Fibroblast of mammary gland (primary cell): ENCODE measurements at regions not wholly inside any gene's neighbourhood (a gene's known extent, or its start where the extent isn't known, plus 50 kb on each side); places are given as distances from the start of the nearest gene placed in this dataset.
"Not testable (repeated sequence)": the region's sequence is repeated elsewhere in the genome, so short reads cannot be mapped to it uniquely, and the experiment has no call there.

Experiments
- DNase-seq: peaks from one replicate; pipeline ENCODE4 v3.0.0-alpha.2; 2010; ENCODE audit warnings: low read depth
- H3K4me3 ChIP-seq: 2 replicates; pipeline ENCODE4 v1.5.1; 2011; ENCODE audit warnings: low read depth, mild to moderate bottlenecking, low read length, moderate library complexity; ENCODE audit not compliant: control insufficient read depth
- CTCF ChIP-seq: conservative IDR thresholded peaks from 2 replicates; pipeline ENCODE4 v1.5.1; 2011; ENCODE audit warnings: low read depth, low read length, inconsistent platforms; ENCODE audit not compliant: control insufficient read depth, insufficient read depth

DNA sequence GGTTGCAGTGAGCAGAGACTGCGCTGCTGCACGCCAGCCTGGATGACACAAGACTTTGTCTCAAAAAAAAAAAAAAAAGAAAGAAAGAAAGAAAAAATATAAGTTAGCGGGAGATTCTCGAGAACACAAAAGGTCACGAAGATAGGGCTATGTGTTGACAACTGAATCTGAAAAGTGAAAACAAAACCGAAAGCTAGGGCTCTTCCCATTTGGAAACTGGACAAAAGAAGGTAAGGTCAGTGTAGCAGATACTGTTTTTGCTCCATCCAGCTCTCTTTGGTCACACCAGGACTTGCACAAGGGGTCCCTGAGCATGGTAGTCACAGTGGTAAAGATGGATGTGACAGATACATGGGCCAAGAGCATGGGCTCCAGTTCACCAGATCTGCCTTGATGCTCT is 60.4 kb upstream of the MAP10 start:
- no peak overlapping the region for H3K4me3 ChIP-seq
- DNase-seq = no peak
- TF ChIP-seq CTCF = no peak

DNA sequence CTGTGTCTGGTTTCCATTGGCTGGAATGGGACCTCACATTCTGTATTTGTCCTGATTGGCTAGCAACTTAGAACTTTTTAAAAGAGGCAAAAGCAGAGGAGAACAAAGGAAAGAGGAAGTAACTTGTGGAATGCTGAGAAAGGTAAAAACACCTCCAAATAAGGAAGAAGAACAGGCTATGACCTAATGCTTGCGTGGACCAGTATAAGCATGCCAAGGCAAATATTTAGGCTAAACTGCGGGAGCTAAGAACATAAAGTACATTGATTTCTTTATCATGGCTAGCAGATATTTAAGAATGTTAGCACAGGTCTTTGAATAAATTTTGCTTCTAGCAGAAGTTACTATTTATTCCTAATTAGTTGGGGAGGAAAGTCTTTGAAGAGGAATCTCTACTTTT is 59.5 kb upstream of the MAP10 start:
- H3K4me3 ChIP-seq, DNase-seq: not testable (repeated sequence)

DNA sequence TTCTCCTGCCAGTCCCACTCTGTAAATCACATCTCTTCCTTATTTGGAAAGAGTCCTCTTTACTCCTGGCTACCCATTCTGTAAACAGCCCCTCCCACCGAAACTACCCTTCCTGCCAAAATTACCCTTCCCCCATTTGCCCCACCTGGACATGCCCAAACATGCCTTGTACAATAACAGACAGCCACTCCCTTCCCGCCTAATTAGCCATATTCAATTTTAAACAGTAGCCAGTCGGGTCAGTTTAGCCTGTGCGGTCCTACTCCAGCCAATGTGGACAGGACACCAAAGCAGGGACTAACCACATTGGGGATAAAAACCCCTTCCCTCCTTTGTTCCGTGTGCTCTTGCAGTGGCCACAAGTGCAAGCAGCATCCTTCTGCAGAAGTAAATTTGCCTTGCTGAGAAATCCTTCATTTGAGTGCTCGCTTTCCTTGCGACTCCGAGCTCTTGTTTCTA is 56.3 kb upstream of the MAP10 start:
- no peak overlapping the region for H3K4me3 ChIP-seq
- TF ChIP-seq CTCF = no peak
- DNase-seq = no peak

GRCh38 chr1:232751393-232752140 is 53.6 kb upstream of the MAP10 start:
- H3K4me3 ChIP-seq = no peak overlapping the region
- no peak for TF ChIP-seq CTCF
- DNase-seq = no peak

- DNase-seq = no peak
- no peak overlapping the region for H3K4me3 ChIP-seq
Observed at GRCh38 chr1:232752365-232752764, 52.9 kb upstream of the MAP10 start.

DNA sequence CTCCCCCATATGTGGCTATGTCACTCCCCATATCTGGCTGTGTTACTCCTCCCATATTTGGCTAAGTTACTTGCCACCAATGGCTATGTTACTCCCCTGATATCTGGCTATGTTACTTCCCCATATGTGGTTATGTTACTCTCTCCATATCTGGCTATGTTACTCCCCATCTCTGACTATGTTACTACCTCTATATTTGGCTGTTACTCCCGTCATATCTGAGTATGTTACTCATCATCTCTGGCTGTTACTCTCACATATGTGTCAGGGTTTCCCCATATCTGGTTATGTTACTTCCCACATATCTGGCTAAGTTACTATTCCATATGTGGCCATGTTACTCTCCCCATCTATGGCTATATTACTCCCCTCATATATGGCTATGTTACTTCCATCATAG is 50.3 kb upstream of the MAP10 start:
- no peak overlapping the region for H3K4me3 ChIP-seq
- no peak for DNase-seq
- TF ChIP-seq CTCF = no peak

More at GRCh38 chr1:232752365-232752764, 52.9 kb upstream of the MAP10 start:
- TF ChIP-seq CTCF = no peak
